ENCODE measurements at regions not wholly inside any gene's neighbourhood (a gene's known extent, or its start where the extent isn't known, plus 50 kb on each side); places are given as distances from the start of the nearest gene placed in this dataset.

GRCh38 chr14:71181215-71182003 is 274.1 kb downstream of the PCNX1 start:
- Histone ChIP-seq H3K9me3 (ENCODE audit: low read length) (no peaks in the 10 kb centered on the region), H3K36me3 (ENCODE audit: insufficient read depth, low read length) (no peaks in the 10 kb centered on the region), H3K4me2 (ENCODE audit: low read length) (no peak overlapping the region), H3K27me3 (ENCODE audit: insufficient read depth, low read depth, low read length) (no peaks in the 10 kb centered on the region), H3K9ac (ENCODE audit: low read length) (no peak overlapping the region), H3K79me2 (replicated peaks; ENCODE audit: insufficient read depth, low read length) (no peaks in the 10 kb centered on the region), H2AFZ (ENCODE audit: low read depth, low read length) (no peak overlapping the region), H3K4me3 (ENCODE audit: low read length) (no peak overlapping the region), H3K27ac (ENCODE audit: low read length) (no peak overlapping the region), H3F3A (ENCODE audit: insufficient read depth, low read length, poor library complexity, severe bottlenecking) (no peaks in the 10 kb centered on the region), H4K20me1 (ENCODE audit: insufficient read depth) (no peaks in the 10 kb centered on the region), H3K9me2 (ENCODE audit: insufficient read depth, low read length) (no peaks in the 10 kb centered on the region)
- no peak for TF ChIP-seq TAF1 (IDR thresholded peaks at IDR 0.05; ENCODE audit: low read depth)
- TF ChIP-seq MXI1 (conservative IDR thresholded peaks at IDR 0.05; ENCODE audit: poor library complexity, severe bottlenecking): no peak
- TF ChIP-seq RAD21 (conservative IDR thresholded peaks at IDR 0.05): no peak
- TF ChIP-seq CTCF (IDR thresholded peaks at IDR 0.05; ENCODE audit: poor library complexity, severe bottlenecking): no peak
- no peak for TF ChIP-seq POLR2AphosphoS5 (IDR thresholded peaks at IDR 0.05)
- TF ChIP-seq SMC3 (conservative IDR thresholded peaks at IDR 0.05; ENCODE audit: poor library complexity): no peak
- TF ChIP-seq, protein P1, sequence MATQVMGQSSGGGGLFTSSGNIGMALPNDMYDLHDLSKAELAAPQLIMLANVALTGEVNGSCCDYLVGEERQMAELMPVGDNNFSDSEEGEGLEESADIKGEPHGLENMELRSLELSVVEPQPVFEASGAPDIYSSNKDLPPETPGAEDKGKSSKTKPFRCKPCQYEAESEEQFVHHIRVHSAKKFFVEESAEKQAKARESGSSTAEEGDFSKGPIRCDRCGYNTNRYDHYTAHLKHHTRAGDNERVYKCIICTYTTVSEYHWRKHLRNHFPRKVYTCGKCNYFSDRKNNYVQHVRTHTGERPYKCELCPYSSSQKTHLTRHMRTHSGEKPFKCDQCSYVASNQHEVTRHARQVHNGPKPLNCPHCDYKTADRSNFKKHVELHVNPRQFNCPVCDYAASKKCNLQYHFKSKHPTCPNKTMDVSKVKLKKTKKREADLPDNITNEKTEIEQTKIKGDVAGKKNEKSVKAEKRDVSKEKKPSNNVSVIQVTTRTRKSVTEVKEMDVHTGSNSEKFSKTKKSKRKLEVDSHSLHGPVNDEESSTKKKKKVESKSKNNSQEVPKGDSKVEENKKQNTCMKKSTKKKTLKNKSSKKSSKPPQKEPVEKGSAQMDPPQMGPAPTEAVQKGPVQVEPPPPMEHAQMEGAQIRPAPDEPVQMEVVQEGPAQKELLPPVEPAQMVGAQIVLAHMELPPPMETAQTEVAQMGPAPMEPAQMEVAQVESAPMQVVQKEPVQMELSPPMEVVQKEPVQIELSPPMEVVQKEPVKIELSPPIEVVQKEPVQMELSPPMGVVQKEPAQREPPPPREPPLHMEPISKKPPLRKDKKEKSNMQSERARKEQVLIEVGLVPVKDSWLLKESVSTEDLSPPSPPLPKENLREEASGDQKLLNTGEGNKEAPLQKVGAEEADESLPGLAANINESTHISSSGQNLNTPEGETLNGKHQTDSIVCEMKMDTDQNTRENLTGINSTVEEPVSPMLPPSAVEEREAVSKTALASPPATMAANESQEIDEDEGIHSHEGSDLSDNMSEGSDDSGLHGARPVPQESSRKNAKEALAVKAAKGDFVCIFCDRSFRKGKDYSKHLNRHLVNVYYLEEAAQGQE (IDR thresholded peaks at IDR 0.05; ENCODE audit: borderline replicate concordance): no peak
- no peak for TF ChIP-seq EZH2 (IDR thresholded peaks at IDR 0.05; ENCODE audit: borderline replicate concordance, insufficient read depth, low read length, poor library complexity, severe bottlenecking)
- no peak for TF ChIP-seq EP300 (conservative IDR thresholded peaks at IDR 0.05; ENCODE audit: poor library complexity, severe bottlenecking)

DNA sequence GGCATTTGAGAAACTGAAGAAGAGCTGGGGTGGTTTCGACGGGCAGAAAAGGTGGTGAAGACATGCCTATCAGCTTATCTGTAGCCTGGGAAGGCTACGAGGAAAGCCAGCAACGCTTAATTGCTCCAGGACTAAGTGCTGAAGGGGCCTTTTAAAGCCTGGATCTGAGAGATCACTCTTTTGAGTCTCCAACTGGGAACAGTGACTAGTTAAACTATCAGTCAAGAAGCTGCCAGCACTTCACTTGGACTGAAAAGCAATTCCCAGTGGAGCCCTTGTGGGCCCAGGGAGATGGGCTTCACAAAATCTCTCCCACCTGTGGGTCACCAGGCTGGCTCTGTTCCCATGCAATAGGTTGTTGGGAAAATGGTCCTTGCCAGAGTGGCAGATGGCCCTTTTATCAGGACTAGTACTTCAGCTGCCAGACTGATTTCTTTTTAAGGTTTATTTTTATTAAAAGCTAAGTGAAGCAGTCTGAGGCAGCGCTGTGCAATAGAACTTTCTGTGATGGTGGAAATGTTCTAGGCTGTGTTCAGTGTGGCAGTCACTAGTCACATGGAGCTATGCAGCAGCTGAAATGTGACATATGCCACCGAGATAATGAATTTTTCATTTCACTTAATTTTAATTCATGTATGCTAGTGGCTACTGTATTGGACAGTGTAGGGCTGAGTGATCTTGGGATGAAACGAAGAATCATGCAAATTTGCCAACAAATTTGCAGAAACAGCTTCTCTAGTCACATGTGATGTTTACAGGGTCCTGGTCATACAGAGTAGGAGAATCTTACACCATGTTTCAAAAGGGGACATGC is 276.8 kb downstream of the PCNX1 start:
- H4K20me1 ChIP-seq (ENCODE audit: insufficient read depth): no peaks in the 10 kb centered on the region
- H3K9ac ChIP-seq (ENCODE audit: low read length): no peak overlapping the region
- no peak overlapping the region for H3K4me3 ChIP-seq (ENCODE audit: low read length)
- TF ChIP-seq SMC3 (conservative IDR thresholded peaks at IDR 0.05; ENCODE audit: poor library complexity): no peak
- TF ChIP-seq POLR2AphosphoS5 (IDR thresholded peaks at IDR 0.05): no peak
- TF ChIP-seq TAF1 (IDR thresholded peaks at IDR 0.05; ENCODE audit: low read depth): no peak
- TF ChIP-seq EP300 (conservative IDR thresholded peaks at IDR 0.05; ENCODE audit: poor library complexity, severe bottlenecking): no peak
- TF ChIP-seq RAD21 (conservative IDR thresholded peaks at IDR 0.05): no peak
- TF ChIP-seq CTCF (IDR thresholded peaks at IDR 0.05; ENCODE audit: poor library complexity, severe bottlenecking): no peak
- TF ChIP-seq EZH2 (IDR thresholded peaks at IDR 0.05; ENCODE audit: borderline replicate concordance, insufficient read depth, low read length, poor library complexity, severe bottlenecking): no peak
- TF ChIP-seq MXI1 (conservative IDR thresholded peaks at IDR 0.05; ENCODE audit: poor library complexity, severe bottlenecking): no peak
- TF ChIP-seq, protein P1 (IDR thresholded peaks at IDR 0.05; ENCODE audit: borderline replicate concordance): no peak
- H3K27me3 ChIP-seq (ENCODE audit: insufficient read depth, low read depth, low read length): no peaks in the 10 kb centered on the region
- H3K9me3 ChIP-seq (ENCODE audit: low read length): no peaks in the 10 kb centered on the region
- no peaks in the 10 kb centered on the region for H3K79me2 ChIP-seq (replicated peaks; ENCODE audit: insufficient read depth, low read length)
- H3K36me3 ChIP-seq (ENCODE audit: insufficient read depth, low read length): no peaks in the 10 kb centered on the region
- no peaks in the 10 kb centered on the region for H3F3A ChIP-seq (ENCODE audit: insufficient read depth, low read length, poor library complexity, severe bottlenecking)
- no peak overlapping the region for H3K4me2 ChIP-seq (ENCODE audit: low read length)
- no peaks in the 10 kb centered on the region for H3K9me2 ChIP-seq (ENCODE audit: insufficient read depth, low read length)
- no peak overlapping the region for H2AFZ ChIP-seq (ENCODE audit: low read depth, low read length)
- no peak overlapping the region for H3K27ac ChIP-seq (ENCODE audit: low read length)
